Urinary bladder (tissue), 3 donors: ENCODE measurements at regions not wholly inside any gene's neighbourhood (a gene's known extent, or its start where the extent isn't known, plus 50 kb on each side); places are given as distances from the start of the nearest gene placed in this dataset.

Experiments used
- DNase-seq: peaks from one replicate; pipeline ENCODE4 v3.0.0-alpha.2; 2015; ENCODE audit errors: extremely low spot score
- H3K27ac ChIP-seq: one replicate; pipeline ENCODE4 v1.5.1; 2013; ENCODE audit warnings: low read depth, mild to moderate bottlenecking, moderate library complexity
- H3K36me3 ChIP-seq: one replicate; pipeline ENCODE4 v1.6.1; 2013; ENCODE audit warnings: mild to moderate bottlenecking, moderate library complexity; ENCODE audit not compliant: insufficient read depth
- H3K4me1 ChIP-seq: one replicate; pipeline ENCODE4 v1.6.1; 2013; ENCODE audit warnings: mild to moderate bottlenecking, moderate library complexity; ENCODE audit not compliant: insufficient read depth
- H3K4me3 ChIP-seq: one replicate; pipeline ENCODE4 v1.5.1; 2013; ENCODE audit warnings: low read depth, low read length
- WGBS: extraction: QIAGEN DNeasy Blood & Tissue Kit; methylation state at CpG from one replicate; pipeline ENCODE4 v1.1.7; 2013; 5-methylcytosine and 5-hydroxymethylcytosine counted together
- donor health status: healthy with polysubstance abuse.
- donor health status: healthy.

DNA sequence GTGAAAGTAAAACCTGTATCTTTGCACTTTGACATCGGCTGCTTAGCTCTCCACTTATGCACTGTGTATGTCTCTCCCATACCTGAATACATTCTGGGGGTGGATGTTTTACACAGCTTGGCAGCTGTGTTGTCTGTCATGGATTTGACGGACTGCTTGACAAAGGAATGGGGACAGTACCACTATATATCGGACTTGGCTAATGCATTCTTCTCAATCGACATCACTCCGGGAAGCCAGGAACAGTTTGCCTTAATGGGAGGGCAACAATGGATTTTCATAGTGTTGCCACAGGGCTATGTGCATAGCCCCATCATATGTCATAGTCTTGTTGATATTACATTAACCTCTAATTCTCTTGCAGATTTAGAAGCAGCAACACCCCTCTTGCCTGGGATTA, 1008.3 kb downstream of the DNAH5 start:
- 87% methylated on average over 5 of the region's 5 CpGs for WGBS

DNA sequence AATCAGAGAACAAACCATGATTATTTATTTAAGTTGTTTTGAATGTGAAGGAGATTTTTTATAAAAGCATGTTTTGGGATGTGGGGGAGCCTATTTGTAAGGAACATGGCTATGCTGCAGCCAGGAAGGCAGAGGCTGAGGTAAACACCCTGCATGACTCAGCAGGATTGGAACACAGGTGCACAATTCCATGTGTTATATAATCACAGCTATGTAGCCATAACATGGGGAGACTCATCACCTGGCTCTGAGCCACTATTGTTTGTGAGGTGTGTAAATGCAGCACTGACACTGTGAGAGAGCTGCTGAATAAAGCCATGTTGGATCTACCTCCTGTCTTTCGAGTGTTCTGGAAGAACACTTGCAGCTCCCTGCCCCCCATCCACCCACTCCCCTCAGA, 1009.8 kb downstream of the DNAH5 start:
- Histone ChIP-seq H3K36me3 (no peaks in the 10 kb centered on the region), H3K27ac (no peak overlapping the region), H3K4me1 (no peaks in the 10 kb centered on the region), H3K4me3 (no peak overlapping the region)
- DNase-seq: no peak
- 70% methylated on average over 1 of the region's 1 CpG for WGBS

More for the DNA sequence above, 1008.3 kb downstream of the DNAH5 start:
- Histone ChIP-seq H3K36me3 (no peaks in the 10 kb centered on the region), H3K4me3 (no peak overlapping the region), H3K4me1 (no peaks in the 10 kb centered on the region), H3K27ac (no peak overlapping the region)
- no peak for DNase-seq

DNA sequence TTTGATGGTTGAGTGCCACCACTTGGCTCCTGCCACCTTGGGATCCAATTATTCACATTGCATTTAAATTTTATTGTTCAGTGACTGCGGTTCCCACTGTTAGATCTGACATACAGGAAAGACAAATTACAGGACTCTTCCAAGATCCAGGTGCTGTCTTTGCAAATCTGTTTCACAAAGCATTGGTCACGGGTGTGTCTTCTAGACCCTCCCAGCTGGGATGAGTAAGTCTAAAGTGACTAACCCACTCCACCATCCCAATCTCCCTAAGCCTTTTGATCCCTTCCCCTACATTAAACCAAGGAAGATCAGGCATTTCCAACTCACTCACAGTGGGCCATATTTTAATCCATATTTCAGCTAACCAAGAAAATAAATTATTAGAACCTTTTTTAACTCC, 1016.3 kb upstream of the CTNND2 start:
- no peak overlapping the region for H3K4me3 ChIP-seq
- H3K36me3 ChIP-seq: no peaks in the 10 kb centered on the region
- 87% methylated on average over 2 of the region's 2 CpGs for WGBS
- DNase-seq: no peak
- H3K27ac ChIP-seq: no peak overlapping the region
- no peaks in the 10 kb centered on the region for H3K4me1 ChIP-seq

DNA sequence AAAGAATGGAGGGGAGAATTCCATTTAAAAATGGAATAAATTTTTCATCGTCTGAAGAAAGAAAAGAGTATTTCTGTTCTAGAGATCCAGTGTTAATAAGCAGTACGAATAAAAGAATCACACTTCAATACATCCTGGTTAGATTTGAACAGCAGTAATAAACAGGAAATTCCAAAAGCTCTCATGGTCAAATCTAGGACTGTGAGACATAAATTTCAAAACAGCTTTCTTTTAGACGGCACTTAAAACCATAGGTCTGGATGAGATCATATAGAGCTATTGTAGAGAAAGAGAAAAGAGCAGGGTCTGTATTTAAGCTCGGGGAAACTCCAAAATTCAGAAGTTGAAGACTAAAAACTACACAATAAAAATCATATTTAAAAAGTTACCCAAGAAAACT, 1006.9 kb upstream of the CTNND2 start:
- Histone ChIP-seq H3K4me3 (no peak overlapping the region), H3K4me1 (no peaks in the 10 kb centered on the region), H3K36me3 (no peaks in the 10 kb centered on the region), H3K27ac (no peak overlapping the region)
- 13% methylated on average over 4 of the region's 4 CpGs for WGBS
- DNase-seq: no peak

DNA sequence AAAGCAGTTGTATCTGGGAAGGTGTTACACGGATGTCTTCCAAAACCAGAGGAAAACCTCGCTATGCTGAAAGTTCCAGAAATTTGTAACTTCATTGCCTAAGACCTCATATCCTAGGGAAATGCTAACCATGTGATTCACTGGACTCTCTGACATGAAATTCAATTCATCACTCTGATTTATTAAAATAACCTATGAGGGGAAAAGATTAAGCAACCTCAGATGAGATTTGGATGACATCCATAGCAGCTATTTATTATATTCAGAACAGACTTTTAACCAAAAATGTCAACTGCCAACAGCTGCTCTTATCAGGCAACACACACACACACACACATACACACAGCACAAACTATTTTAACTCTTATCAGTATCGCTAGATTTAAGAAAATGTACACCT, 1006.4 kb upstream of the CTNND2 start:
- Histone ChIP-seq H3K27ac (no peak overlapping the region), H3K36me3 (no peaks in the 10 kb centered on the region), H3K4me1 (no peaks in the 10 kb centered on the region), H3K4me3 (no peak overlapping the region)
- 27% methylated on average over 3 of the region's 3 CpGs for WGBS
- no peak for DNase-seq

DNA sequence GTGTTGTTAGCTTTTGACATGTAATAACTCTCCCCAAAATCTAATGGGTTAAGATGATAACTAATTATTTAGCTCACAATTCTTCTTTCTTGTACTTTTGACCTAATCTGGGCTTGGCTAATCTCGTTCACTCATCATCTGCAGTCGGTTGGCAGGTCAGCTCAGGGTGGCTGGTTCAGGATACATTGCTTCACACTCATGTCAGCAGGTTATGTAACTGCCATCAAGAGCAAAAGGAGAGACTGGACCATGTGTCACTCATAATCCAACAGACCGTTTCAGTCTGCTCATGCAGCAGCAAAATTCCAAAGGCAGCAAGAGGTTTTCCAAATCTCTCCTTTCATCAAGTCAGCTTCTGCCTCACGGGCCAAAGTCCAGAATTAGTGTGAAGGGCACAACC, 998.4 kb upstream of the CTNND2 start:
- Histone ChIP-seq H3K4me3 (no peak overlapping the region), H3K27ac (no peak overlapping the region), H3K4me1 (no peaks in the 10 kb centered on the region), H3K36me3 (no peaks in the 10 kb centered on the region)
- WGBS: 49% methylated on average over 4 of the region's 4 CpGs
- no peak for DNase-seq

DNA sequence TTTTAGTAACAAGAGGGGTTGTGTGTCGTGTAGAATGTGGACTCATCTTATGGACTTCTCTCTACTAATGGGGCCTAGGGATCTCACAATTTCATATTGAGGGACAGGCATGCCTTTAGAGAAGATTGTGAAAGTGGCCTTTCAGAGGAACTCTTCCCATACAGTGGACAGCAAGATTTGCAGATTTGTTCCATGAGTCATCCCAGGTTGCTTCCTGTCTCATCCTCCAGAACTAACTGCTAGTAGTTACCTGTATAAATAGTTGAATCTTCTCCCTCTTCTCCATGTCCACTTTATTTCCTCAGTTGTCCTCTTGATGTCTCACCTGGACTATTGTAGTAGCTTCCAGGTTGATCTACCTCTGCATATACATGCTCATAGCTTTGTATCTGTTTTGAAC, 997.5 kb upstream of the CTNND2 start:
- no peaks in the 10 kb centered on the region for H3K4me1 ChIP-seq
- DNase-seq: no peak
- 91% methylated on average over 1 of the region's 1 CpG for WGBS
- H3K36me3 ChIP-seq: no peaks in the 10 kb centered on the region
- H3K27ac ChIP-seq: no peak overlapping the region
- no peak overlapping the region for H3K4me3 ChIP-seq

DNA sequence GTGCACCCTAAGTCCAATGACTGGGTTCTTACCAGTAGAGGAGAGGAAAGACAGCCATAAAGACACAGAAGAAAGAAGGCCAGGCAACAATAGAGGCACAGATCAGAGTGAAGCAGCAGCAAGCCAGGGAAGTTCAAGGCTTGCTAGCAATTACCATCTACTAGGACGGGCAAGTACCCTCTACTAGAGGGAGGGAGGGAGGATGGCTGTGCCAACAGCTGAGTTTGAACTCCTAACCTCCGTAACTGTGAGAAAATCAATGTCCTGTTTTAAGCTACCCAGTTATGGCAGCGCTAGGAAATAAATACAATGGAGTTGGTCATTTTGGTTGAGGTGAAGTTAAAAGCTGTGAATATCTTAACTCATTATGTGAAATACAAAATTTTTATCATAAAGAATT, 991.8 kb upstream of the CTNND2 start:
- H3K4me1 ChIP-seq: no peaks in the 10 kb centered on the region
- no peak for DNase-seq
- WGBS: 75% methylated on average over 3 of the region's 3 CpGs

DNA sequence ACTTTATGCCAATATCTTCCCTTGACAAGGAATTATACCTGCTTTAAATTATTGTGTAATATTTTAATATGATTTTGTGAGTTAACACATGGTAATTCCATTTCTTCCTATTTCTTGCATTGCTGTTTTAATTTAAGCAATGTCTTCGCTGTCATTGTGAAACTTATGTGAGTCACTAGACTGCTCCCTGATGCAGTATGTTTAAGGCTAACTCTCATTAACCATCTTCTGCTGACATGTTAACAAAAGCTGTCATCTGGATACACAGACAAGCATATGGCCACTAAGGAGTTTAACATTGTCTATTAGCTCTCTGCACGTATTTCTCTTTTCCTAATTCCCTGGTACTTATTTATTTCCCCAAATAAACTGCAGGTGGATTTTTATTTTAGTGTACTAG, 980.8 kb upstream of the CTNND2 start:
- Histone ChIP-seq H3K27ac (no peak overlapping the region), H3K4me1 (no peaks in the 10 kb centered on the region), H3K36me3 (no peaks in the 10 kb centered on the region), H3K4me3 (no peak overlapping the region)
- DNase-seq: no peak
- 73% methylated on average over 2 of the region's 2 CpGs for WGBS

More for the DNA sequence above, 991.8 kb upstream of the CTNND2 start:
- Histone ChIP-seq H3K27ac (no peak overlapping the region), H3K4me3 (no peak overlapping the region), H3K36me3 (no peaks in the 10 kb centered on the region)

DNA sequence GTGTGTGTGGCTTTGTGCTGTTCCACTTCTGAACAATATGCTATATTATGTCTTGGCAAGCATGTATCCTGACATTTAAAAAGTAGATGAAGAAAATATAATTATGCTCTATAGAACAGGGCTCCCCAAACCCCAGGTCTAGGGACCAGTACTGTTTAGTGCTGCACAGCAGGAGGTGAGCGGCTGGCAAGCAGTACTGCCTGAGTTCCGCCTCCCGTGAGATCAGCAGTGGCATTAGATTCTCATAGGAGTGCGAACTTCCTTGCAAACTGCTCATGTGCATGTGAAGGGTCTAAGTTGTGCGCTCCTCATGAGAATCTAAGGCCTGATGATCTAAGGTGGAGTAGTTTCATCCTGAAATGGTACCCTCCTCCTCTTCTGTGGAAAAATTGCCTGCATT, 979.1 kb upstream of the CTNND2 start:
- Histone ChIP-seq H3K4me1 (no peaks in the 10 kb centered on the region), H3K4me3 (no peak overlapping the region), H3K36me3 (no peaks in the 10 kb centered on the region), H3K27ac (no peak overlapping the region)
- WGBS: 85% methylated on average over 5 of the region's 5 CpGs
- DNase-seq: no peak

DNA sequence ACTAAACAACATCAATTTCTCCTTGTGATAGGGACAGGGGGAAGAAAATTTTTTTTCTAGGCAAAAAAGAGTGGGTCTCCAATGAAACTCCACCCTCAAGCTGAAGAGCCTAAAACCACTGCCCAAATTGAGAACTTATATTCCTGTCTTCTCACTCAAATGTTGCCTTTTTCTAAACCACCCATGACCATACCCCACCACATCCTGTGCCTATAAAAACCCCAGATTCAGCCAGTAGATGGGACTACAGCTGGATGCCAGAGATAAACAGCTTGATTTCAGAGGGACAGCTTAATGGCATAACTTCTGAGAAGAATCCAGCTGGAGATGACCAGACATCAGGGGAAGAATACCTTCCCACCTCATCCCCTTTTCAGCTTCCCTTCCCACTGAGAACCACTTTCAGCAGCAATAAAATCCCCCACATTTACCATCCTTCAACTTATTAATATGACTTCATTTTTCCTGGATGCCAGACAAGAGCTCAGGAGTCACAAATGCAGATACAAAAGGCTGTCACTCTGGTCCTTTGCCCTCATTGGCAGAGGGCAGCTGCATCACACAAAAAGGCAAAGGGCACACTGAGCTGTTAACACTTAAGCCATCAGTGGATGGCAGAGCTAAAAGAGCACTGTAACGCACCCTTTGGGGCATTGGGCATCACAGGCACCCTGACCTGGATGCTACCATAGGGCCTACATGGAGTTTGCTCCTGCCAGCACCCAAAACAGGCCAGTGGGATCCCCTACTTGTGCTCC, 972.5 kb upstream of the CTNND2 start:
- no peak for DNase-seq
- Histone ChIP-seq H3K27ac (no peak overlapping the region), H3K4me1 (no peaks in the 10 kb centered on the region), H3K4me3 (no peak overlapping the region), H3K36me3 (no peaks in the 10 kb centered on the region)
- WGBS: 81% methylated on average over 1 of the region's 1 CpG

DNA sequence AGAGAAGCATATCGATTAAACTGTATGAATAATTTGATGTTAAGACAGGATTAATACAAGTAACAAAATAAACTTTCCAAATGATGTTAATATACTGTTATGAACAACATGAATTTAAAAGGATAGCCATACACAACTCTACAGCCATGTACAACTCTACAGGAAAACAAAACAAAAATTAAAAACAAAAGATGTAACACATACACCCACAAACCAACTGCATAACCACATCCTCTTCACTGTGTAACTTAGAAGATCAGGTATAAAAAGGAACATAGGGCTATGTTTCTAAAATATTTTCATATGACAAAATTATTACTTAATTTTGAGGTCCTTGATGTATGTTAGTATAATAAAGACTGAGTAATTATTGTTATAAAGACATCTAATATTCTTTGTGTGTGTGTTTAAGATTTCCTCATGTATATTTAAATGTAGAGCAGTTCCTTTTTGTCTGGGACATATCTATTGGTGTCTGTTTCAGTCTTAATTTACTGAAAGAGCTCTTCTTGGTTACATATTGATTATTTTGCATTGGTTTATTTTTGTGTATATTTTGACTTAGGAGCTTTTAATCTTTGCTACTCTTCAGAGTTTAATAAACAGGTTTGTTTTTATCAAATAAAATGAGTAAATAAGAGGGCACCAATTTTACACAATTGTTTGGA, 966.8 kb upstream of the CTNND2 start:
- no peak for DNase-seq
- 71% methylated on average over 1 of the region's 1 CpG for WGBS
- Histone ChIP-seq H3K27ac (no peak overlapping the region), H3K36me3 (no peaks in the 10 kb centered on the region), H3K4me1 (no peaks in the 10 kb centered on the region), H3K4me3 (no peak overlapping the region)

DNA sequence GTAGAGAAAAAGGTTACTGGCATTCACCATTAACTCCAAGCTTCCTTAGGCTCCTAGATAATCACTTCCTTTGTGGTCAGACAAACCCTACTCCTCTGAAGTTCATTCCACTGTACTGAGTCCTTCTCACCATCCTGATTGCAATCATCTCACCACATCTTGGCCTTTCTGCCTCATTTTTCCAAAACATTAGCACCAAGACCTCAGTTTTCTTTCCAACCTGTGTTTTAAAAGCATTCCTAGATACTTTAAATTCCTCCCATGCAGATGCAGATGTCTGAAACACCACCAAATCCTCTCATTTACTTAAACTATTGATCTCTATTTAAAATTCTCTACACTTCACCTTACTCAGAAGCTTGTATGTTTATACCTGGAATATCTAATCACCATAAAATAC, 961.3 kb upstream of the CTNND2 start:
- Histone ChIP-seq H3K27ac (no peak overlapping the region), H3K4me1 (no peaks in the 10 kb centered on the region), H3K36me3 (no peaks in the 10 kb centered on the region), H3K4me3 (no peak overlapping the region)
- DNase-seq: no peak

DNA sequence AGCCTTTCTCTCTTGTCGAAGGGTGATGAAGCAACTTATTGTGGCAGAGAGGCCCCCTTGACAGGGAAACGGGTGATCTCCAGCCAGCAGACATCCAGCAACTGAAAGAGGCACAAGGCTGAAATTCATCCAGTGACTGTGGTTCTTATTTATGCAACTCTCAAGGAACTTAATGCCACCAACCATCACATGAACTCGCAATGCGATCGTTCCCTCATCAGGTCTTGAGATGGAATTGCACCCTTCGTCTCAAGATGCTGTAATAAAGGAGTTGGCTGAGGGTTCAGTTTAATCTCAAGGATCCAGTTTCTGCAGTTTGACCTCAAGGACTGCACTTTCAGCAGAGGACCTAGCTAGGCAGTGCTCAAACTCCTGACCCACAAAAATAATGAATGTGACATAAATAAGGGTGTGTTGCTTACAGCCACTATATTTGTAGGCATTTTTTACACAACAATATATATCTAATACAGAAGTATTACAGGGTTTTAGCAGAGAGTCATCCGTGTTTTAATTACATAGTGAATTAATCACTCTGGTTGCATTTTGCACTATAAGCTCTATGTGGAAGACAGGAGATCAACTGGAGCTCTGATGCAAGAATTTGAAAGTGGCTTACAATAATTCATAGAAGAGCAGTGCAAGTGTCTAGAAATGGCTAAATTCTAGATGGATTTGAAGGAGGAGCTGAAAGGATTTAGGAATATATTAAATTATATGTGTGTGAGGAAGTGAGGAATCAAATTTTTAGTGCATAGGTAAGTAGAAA, 957.8 kb upstream of the CTNND2 start:
- no peaks in the 10 kb centered on the region for H3K36me3 ChIP-seq
- H3K4me3 ChIP-seq: no peak overlapping the region
- WGBS: 72% methylated on average over 7 of the region's 7 CpGs
- DNase-seq: no peak
- H3K27ac ChIP-seq: no peak overlapping the region
- no peaks in the 10 kb centered on the region for H3K4me1 ChIP-seq
